ENCODE measurements at regions not wholly inside any gene's neighbourhood (a gene's known extent, or its start where the extent isn't known, plus 50 kb on each side); places are given as distances from the start of the nearest gene placed in this dataset.
A peak's percentile ranks its signal among the peaks of the same experiment; 100 is the strongest.
"Not testable (repeated sequence)": the region's sequence is repeated elsewhere in the genome, so short reads cannot be mapped to it uniquely, and the experiment has no call there.

- no peak for DNase-seq
These were observed 178.2 kb upstream of the ATP10B start for GRCh38 chr5:161030229-161030628.

- no peak for DNase-seq
These were observed 175.8 kb upstream of the ATP10B start for GRCh38 chr5:161027763-161028162.

GRCh38 chr5:161023551-161023950 is 171.5 kb upstream of the ATP10B start:
- DNase-seq = no peak

GRCh38 chr5:161022151-161022550 is 170.1 kb upstream of the ATP10B start:
- no peak for DNase-seq

DNA sequence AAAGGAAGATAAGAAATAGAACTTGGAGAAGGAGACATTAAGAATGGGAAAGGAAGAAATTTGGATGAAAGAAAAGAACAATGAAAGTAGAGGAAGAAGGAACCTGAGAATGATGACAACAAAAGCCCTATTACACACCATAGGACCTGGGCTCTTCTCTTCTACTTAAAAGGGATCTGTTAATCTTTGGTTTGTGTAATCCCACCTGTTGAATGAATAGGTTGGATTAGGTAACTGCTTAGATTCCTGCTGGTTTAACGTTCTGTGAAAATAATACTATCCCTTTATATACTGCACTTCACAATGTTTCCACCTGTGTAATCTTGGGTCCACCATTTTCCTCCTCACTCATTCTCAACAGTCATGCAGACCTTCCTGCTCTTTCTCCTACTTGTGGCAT is 157.8 kb upstream of the ATP10B start:
- no peak for DNase-seq

DNA sequence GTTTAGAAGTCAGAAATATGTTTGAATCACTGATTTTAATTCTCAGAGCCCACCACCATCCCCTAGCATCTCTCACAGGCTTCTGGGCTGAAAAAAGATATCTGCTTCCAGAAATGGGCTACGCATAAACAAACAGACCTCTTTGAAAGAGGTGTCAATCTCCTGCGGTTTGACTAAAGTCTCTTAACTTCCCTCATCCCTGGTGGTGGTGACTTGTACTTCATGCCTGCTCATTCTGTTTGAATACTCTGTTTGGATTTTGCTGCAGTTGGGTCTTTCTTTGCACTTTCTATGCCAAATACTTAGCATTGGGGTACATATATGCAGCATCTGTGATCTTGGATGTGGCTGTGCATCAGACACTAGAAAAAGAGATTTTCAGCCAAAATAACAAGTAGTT is 157.2 kb upstream of the ATP10B start:
- no peak for DNase-seq

DNA sequence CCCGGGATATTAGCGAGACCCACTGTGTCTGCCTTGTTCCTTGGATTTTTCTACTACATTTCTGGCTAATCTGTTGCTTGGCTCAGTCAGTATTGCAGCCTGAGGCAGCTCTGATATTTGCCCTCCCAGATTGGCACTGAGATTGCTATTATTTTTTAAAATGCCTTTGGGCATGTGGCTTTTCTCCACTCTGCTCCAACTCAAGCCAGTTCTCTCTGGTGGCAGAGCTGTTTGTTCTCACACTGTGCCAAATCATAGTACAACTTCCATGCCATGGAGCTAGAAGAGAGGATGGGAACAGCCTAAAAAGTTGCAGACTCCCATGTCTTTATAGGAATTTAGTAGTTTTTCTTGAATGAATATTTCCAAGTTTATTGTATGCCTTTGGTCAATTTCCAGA is 155.9 kb upstream of the ATP10B start:
- no peak for DNase-seq

DNA sequence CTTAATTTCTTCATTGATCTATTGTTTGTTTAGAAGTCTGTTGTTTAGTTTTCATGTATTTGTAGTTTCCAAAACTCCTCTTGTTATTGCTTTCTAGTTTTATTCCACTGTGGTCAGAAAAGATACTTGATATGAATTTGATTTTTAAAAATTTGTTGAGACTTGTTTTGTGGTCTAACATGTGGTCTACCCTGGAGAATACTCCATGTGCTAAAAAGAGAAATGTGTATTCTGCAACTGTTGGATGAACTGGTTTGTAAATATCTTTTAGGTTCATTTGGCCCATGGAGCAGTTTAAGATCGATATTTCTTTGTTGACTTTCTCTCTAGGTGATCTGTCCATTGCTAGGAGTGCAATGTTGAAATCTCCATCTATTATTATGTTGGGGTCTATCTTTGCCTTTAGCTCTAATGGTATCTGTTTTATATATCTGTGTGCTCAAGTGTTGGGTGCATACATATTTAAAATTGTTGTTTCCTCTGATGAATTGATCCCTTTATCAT is 150.6 kb upstream of the ATP10B start:
- DNase-seq = no peak

GRCh38 chr5:161001604-161002003 is 149.6 kb upstream of the ATP10B start:
- DNase-seq = no peak

GRCh38 chr5:161001142-161001541 is 149.1 kb upstream of the ATP10B start:
- DNase-seq = not testable (repeated sequence)

GRCh38 chr5:160991205-160991604 is 139.2 kb upstream of the ATP10B start:
- no peak for DNase-seq

DNA sequence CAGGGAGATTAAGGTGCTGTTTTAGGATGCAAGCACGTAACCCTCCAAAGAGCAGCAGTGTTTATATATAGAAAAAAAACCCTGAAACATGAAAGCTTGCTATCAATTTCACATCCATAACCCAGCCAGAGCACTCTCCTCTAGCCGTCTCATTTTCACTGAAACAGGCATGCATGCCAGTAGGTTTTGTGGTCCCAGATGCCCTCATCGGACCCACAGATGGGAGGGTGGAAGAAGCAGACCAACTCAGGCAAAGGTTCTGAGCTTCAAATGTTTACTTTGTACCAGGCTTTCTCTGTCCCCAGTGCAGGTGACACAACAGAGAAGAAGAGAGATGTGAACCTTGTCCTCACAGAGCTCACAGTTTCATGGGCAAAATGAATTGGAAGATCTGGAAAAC is 127.4 kb upstream of the ATP10B start:
- no peak for DNase-seq

DNA sequence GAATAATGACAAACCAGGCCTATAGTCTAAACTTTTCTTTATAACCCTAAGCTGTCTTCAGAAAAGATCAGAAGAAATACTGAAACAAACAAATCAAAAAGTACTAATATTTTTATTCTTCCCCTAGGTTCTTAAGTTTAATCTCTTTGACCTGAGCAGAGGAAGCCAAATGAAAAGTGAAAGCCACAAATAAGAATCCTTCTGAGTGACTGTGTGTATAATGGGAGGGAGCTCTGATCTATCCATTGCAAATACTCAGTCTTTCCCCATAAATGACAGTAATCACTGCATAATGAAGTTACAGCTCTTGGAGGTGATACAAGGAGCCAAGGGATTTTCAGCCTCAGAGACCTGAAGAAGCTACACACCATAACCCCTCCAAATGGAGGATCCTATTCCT is 126.9 kb upstream of the ATP10B start:
- no peak for DNase-seq

DNA sequence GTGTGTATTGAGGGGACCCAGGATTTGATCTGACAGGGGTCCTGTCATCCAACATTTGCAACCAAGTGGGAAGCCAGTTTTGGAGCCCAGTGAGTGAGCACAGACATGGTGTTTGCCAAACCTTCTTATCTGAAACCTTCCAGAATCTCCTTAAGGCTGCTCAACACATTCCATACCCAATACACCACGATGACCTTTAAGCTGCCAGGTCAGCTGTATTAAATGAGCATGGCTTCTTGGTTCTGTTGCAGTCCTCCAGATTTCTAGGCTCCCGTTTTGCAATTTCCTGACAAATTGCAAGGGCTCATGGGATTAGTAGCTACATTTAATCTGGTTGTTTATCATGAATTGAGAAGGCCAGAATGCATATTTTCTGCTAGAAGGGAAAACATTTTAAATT is 124.2 kb upstream of the ATP10B start:
- no peak for DNase-seq

DNA sequence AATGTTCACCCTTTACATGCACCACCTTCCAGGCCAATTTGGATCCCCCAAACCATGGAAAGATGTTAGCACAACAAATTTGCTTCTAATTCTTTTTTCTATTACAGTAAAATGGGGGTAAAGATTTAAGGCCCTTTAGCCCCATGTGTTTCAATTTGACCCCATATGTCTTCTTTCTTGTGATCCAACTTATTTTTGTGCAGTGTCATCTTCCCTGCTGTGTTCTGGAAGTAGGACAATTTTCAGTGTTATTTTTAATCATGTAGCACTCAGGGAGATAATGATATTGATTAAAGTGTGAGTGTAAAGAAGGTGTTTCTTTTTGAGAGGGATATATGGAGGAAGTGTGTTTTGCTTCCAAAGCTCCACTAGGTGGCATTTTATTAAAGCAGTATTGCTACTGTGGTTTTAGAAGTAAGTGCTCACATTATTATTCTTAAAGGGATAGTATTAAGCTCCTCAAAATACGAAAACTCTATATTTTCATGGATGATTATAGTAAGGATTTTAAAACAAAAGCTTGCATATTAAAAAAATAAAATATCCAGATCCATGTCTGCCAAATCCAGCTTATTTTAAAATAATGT is 118.7 kb upstream of the ATP10B start:
- no peak for DNase-seq

DNA sequence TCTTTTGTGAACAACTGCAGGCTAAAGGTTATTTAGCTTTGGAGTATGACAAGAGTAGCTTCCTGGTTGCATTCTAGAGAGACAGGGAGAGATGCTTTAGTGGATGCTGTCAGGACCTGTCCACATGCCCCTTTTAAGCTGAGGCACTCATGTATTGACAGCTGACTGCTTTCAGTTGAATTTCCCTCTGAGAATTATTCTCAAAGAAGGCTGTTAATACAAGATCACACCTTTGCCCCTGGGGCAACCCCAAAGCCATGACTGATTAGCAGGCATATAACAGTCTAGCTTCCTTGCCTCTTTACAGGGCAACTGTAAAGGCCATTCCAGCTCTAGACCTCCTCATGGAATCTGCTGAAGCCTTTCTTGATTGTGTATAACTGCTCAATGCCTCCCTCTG is 117.6 kb upstream of the ATP10B start:
- DNase-seq = no peak

DNA sequence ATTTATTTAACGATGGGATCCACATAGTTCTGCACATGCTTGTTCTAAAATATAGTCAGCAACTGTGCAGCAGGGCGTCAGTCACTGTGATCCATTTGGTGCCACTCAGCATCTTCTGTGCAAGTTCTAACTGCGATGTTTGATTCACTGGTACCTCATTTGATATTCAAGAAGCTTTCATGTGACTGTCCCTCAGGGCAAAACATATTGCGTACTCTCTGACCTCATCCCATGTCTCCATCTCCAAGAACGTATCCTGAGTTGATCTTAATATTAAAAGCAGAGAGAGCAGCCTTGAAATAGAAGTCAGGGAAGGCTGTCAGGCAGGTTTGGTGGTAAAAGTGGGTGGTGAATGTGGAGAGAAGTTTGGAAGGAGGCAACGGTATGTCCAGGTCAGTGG is 116.5 kb upstream of the ATP10B start:
- DNase-seq = no peak

- DNase-seq = no peak
These were observed 114.9 kb upstream of the ATP10B start for GRCh38 chr5:160966921-160967320.

DNA sequence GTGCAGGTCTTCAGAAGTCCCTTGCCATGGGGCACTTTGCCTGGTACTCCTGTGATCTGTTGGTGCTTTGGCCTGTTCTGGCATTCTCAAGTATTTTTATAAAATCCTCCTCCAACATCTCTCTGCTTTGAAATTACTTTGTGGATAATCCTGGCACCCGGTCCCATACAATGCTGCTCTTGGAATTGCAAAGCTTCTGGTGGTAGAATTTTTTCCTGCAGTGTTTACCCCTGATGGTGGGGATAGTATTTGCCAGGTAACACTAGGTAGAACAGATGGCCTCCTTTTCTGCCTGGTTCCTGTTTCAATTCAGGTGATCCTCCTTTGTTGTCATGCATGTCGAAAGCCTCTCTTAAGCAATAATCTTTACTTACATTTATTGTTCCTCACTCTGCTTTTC is 109.8 kb upstream of the ATP10B start:
- DNase-seq = no peak

DNA sequence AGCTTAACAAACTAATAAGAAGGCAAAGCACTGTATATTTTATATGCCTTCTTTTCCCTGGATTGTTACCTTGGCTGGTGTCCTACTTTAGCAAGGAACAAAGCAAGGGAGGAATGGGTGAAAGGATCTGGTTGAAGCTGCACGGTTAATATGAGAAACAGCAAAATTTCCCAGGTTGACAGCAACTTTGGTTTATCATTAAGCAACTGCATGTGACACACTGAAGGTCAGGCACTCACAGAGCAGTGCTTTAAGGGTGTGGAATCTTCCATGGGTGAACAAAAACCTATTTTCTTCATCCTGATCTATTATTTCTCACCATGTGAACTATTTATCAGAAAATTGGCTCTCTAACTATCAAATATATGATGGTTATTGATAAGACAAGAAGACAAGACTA is 109.0 kb upstream of the ATP10B start:
- DNase-seq = no peak

GRCh38 chr5:160960592-160960991 is 108.6 kb upstream of the ATP10B start:
- DNase-seq = no peak

DNA sequence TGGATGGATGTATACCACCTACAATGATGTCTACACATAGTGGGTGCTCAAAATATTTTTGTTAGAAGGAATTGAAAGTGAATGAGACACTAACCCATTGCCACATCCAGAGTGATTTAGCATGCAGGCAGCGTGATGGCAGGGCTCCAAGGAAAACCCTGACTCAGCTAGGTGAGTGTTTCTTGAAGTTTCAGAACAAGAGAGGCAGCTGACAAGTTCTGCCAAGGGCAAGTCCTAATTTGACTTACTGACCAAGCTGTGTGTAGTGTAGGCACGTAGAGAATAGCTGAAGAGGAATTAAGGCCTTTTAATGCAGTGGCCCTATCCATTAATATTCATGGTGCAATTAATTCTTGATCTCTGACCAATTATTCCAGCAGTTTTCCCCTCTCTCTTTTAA is 107.8 kb upstream of the ATP10B start:
- peak; percentile 18 for DNase-seq

DNA sequence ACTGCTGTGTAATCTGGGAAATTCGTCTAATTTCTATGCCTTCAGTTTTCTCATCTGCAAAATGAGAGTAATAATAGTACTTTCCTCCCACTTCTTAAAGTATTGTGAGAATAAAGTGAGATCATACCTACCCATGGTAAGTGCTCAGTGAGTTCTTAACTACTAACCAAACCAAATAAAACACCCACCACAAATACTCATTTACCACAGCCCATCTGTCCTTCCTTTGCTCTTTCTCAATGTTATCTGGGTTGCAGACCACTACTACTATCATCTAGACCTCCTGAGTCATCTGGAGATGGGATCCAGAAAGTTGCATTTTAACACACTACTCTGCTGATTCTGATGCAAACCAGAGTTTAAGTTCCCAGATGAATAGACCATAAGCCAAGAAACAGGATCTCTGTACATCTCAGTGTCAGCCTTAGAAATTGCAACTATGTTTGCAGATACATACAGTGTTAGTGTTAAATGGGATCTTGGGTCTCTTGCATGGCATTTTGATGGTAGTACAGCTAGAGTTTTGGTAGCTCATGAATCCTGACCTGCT is 105.4 kb upstream of the ATP10B start:
- no peak for DNase-seq

DNA sequence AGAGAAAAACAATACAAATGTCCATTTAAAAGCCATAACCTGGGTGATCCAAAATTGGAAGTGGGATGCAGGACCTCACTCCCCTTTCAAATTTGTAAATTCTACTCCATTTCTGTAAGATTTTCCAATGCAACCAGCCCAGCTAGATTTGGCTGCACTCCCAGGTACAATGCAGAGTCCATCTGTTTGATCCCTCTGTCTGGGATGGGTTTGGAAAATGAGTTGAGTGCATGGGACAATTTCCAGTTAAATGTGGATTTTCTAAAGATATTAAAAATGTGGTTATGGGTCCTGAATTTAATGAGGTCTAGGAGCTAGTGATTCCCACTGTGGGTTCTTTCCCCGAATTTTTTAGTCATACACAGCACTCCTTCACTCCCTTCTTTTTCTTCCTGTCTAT is 104.0 kb upstream of the ATP10B start:
- no peak for DNase-seq

DNA sequence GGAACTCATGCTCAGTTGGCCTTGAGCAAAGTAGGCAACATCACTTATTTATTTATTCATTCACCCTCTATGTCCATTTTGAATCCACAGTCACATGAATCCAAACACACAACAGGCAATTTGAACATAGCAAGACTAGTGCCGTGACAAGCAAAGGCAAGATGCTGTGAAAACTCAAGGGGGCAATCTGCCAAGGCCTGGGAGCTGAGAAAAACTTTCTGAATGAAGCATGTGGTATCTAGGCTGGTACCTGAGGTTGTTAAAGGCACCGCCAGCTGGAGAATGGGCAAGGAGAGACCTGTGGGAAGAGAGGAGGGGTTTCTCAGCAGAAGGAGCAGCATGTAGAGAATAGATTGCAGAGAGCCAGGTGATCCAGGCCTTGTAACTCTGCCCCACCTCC is 98.3 kb upstream of the ATP10B start:
- DNase-seq = no peak

All from fibroblast of skin of right biceps (primary cell).